CD4-positive, alpha-beta T cell (primary cell): ENCODE measurements at regions not wholly inside any gene's neighbourhood (a gene's known extent, or its start where the extent isn't known, plus 50 kb on each side); places are given as distances from the start of the nearest gene placed in this dataset.

Experiments used
- ATAC-seq: fragments of 200-7000 bp; cut with Tn5 transposase; one replicate; pipeline ENCODE4 v1.10.0; 2022; ENCODE audit warnings: mild to moderate bottlenecking; ENCODE audit not compliant: poor library complexity
- CTCF ChIA-PET: fragments of 350-600 bp; sonication (Branson Sonifier 250); formaldehyde crosslinking; loops from one replicate; lab custom pipeline; 2021; ENCODE audit warnings: antibody characterized with exemption, inconsistent platforms; lab: Charles Lee
- POLR2A ChIA-PET: fragments of 350-600 bp; sonication (Branson Sonifier 250); formaldehyde crosslinking; loops from one replicate; lab custom pipeline; 2021; ENCODE audit warnings: antibody characterized with exemption, inconsistent platforms; lab: Charles Lee
- DNase-seq, 14 experiments: peaks; one replicate each; pipeline ENCODE4 v3.0.0-alpha.2; 2013 to 2020; ENCODE audit warnings: mixed read lengths in 2 of 14
- H3K27ac ChIP-seq, 2 donors: one replicate each; pipeline versions ENCODE4 v1.5.1 to v1.7.0; 2013; ENCODE audit warnings: low read length in 2 of 2, low read depth in 1 of 2, mild to moderate bottlenecking in 1 of 2
- H3K27me3 ChIP-seq, 2 experiments: 1 replicate in 1 of 2; 2 replicates in 1 of 2; pipeline versions ENCODE4 v1.6.1 to v1.7.0; 2013; ENCODE audit warnings: low read length in 2 of 2, control low read depth in 1 of 2, mild to moderate bottlenecking in 1 of 2, moderate library complexity in 1 of 2; ENCODE audit not compliant: insufficient read depth in 2 of 2, control insufficient read depth in 1 of 2
- H3K36me3 ChIP-seq: one replicate; pipeline ENCODE4 v1.6.1; 2013; ENCODE audit warnings: low read length, control low read depth; ENCODE audit not compliant: insufficient read depth
- H3K4me1 ChIP-seq: one replicate; pipeline ENCODE4 v1.6.1; 2013; ENCODE audit warnings: low read length, control low read depth; ENCODE audit not compliant: insufficient read depth
- H3K4me3 ChIP-seq: one replicate; pipeline ENCODE4 v1.5.1; 2013; ENCODE audit warnings: mild to moderate bottlenecking, low read length, moderate library complexity
- H3K9me3 ChIP-seq, 2 experiments: 1 replicate in 1 of 2; 2 replicates in 1 of 2; pipeline versions ENCODE4 v1.6.1 to v1.7.0; 2013; ENCODE audit warnings: low read length in 2 of 2, mild to moderate bottlenecking in 2 of 2, control low read depth in 1 of 2, moderate library complexity in 1 of 2; ENCODE audit not compliant: control insufficient read depth in 1 of 2, insufficient read depth in 1 of 2
- H3K27ac Mint-ChIP-seq: one replicate; pipeline ENCODE4 v1.8.0; 2020; ENCODE audit warnings: mixed read lengths
- H3K27me3 Mint-ChIP-seq: one replicate; pipeline ENCODE4 v1.8.0; 2021; ENCODE audit warnings: mixed read lengths
- H3K36me3 Mint-ChIP-seq: one replicate; pipeline ENCODE4 v1.8.0; 2021; ENCODE audit warnings: low read depth, mixed read lengths
- H3K4me1 Mint-ChIP-seq: one replicate; pipeline ENCODE4 v1.8.0; 2021; ENCODE audit warnings: low read depth, mixed read lengths
- H3K4me3 Mint-ChIP-seq: one replicate; pipeline ENCODE4 v1.8.0; 2020; ENCODE audit warnings: mild to moderate bottlenecking, mixed read lengths
- H3K9me3 Mint-ChIP-seq: one replicate; pipeline ENCODE4 v1.8.0; 2020; ENCODE audit warnings: mixed read lengths
- intact Hi-C, 2 experiments: fragments of 100-400 bp; cut with DNase I in 1 of 2; cut with micrococcal nuclease in 1 of 2; formaldehyde crosslinking; loops; one replicate each; pipeline versions ENCODE4 v1.15.1 to v1.9.0; 2023 to 2025; cut with DNase I, micrococcal nuclease
- TF ChIP-seq, protein P1 (sequence below): fragments of 200-600 bp; IDR thresholded peaks from one replicate; pipeline ENCODE4 v1.8.0; 2022; ENCODE audit warnings: antibody characterized with exemption, mild to moderate bottlenecking

DNA sequence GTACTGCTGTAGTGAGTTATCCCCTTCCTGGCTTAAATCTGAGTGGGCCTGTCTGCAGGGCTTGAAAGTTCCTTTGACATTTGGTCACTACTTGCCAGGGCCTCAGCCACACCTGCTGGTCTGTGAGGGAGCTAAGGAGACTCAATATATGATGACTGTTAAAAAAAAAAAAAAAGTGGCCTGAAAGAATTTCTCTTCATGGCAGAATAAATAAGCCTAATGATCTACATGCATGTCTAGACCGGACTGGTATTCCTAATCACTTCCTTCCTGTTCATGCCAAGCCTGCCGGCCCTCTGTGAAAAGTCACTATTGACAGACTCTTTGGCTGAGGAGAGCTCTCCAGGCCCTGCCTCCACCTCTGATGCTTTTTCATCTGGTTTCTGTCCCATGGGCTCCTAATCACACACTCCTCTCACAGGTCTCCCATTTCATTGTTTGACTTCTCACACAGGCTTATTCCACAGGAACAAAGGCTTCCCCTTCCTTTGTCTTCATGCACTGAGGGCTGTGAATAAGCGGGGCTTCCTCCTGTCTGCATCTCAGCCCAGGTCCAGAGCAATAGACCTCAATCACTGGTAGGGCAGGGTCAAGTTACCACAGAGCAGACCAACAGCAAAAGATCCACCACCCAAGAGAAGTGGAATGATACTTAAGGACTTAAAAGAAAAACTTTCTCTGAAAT, 99.1 kb upstream of the SEC61G start:
- DNase-seq: no peak
- no peak for ATAC-seq
- Histone ChIP-seq H3K36me3 (no peaks in the 10 kb centered on the region), H3K4me3 (no peak overlapping the region), H3K9me3 (peaks cover 0 to 7% of the 10 kb centered on the region in 2 experiments), H3K27me3 (peaks cover 0 to 4% of the 10 kb centered on the region in 2 experiments), H3K4me1 (no peaks in the 10 kb centered on the region), H3K27ac (no peak overlapping the region)
- Mint-ChIP-seq H3K9me3 (peaks cover 5% of the 10 kb centered on the region), H3K27ac (no peak overlapping the region), H3K36me3 (no peaks in the 10 kb centered on the region), H3K4me3 (no peak overlapping the region), H3K27me3 (peaks cover 32% of the 10 kb centered on the region), H3K4me1 (no peaks in the 10 kb centered on the region)
- TF ChIP-seq, protein P1, sequence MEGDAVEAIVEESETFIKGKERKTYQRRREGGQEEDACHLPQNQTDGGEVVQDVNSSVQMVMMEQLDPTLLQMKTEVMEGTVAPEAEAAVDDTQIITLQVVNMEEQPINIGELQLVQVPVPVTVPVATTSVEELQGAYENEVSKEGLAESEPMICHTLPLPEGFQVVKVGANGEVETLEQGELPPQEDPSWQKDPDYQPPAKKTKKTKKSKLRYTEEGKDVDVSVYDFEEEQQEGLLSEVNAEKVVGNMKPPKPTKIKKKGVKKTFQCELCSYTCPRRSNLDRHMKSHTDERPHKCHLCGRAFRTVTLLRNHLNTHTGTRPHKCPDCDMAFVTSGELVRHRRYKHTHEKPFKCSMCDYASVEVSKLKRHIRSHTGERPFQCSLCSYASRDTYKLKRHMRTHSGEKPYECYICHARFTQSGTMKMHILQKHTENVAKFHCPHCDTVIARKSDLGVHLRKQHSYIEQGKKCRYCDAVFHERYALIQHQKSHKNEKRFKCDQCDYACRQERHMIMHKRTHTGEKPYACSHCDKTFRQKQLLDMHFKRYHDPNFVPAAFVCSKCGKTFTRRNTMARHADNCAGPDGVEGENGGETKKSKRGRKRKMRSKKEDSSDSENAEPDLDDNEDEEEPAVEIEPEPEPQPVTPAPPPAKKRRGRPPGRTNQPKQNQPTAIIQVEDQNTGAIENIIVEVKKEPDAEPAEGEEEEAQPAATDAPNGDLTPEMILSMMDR: no peak
- intact Hi-C loops: no loop called here
- CTCF ChIA-PET: no interaction called here
- POLR2A ChIA-PET: no interaction called here

DNA sequence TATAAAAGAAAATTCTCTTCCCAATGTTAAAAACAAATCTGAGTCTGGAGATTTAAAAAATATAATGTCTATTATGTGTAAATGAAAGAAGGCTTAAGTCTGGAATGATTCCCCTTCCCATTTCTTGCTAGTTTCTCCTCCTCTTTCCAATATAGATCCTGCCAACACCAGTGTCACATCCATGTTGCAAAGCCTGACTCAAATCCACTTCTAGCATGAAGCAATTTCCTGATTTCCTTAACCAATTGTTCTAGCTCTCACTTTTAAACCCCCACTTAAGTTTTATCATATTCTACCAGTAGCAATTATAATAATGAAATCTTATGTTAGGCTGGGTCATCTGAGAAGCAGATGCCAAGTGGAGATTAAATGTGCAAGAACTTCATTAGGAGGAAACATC, 100.1 kb upstream of the SEC61G start:
- Histone ChIP-seq H3K9me3 (peaks cover 0 to 7% of the 10 kb centered on the region in 2 experiments), H3K27ac (no peak overlapping the region), H3K4me3 (no peak overlapping the region), H3K27me3 (peaks cover 0 to 4% of the 10 kb centered on the region in 2 experiments), H3K4me1 (no peaks in the 10 kb centered on the region), H3K36me3 (no peaks in the 10 kb centered on the region)
- Mint-ChIP-seq H3K27me3 (peaks cover 33% of the 10 kb centered on the region), H3K4me3 (no peak overlapping the region), H3K9me3 (peaks cover 2% of the 10 kb centered on the region), H3K4me1 (no peaks in the 10 kb centered on the region), H3K36me3 (no peaks in the 10 kb centered on the region), H3K27ac (no peak overlapping the region)
- DNase-seq (no peak), ATAC-seq (no peak)
- CTCF ChIA-PET: no interaction called here
- TF ChIP-seq, protein P1: no peak
- intact Hi-C loops: no loop called here
- POLR2A ChIA-PET: no interaction called here

DNA sequence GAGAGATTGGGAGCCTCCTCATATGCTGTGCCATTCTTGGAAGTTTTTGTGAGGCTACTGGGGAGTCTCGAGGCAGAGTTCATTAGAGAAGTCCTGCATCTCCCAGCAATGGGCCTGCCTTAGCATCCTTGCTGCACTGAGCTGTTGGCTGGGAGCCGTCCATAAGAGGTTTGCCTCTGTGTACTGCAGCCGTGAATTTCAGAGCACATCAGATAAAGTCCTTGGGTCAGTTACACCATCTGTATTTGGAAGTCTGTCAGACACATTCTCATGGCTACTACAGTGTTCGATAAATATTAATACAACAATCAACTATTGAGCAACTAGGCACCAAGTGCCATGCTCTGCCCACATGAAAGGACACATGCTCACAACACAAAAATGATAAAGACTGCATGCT, 100.5 kb upstream of the SEC61G start:
- Histone ChIP-seq H3K27me3 (peaks cover 0 to 4% of the 10 kb centered on the region in 2 experiments), H3K9me3 (peaks cover 0 to 7% of the 10 kb centered on the region in 2 experiments), H3K27ac (no peak overlapping the region), H3K36me3 (no peaks in the 10 kb centered on the region), H3K4me1 (no peaks in the 10 kb centered on the region), H3K4me3 (no peak overlapping the region)
- DNase-seq (no peak), ATAC-seq (no peak)
- Mint-ChIP-seq H3K4me1 (no peaks in the 10 kb centered on the region), H3K9me3 (peaks cover 2% of the 10 kb centered on the region), H3K27me3 (peaks cover 33% of the 10 kb centered on the region), H3K27ac (no peak overlapping the region), H3K4me3 (no peak overlapping the region), H3K36me3 (no peaks in the 10 kb centered on the region)
- CTCF ChIA-PET: no interaction called here
- POLR2A ChIA-PET: no interaction called here
- intact Hi-C loops: no loop called here
- TF ChIP-seq, protein P1: no peak
